Thyroid gland (tissue), 4 donors: ENCODE measurements at regions not wholly inside any gene's neighbourhood (a gene's known extent, or its start where the extent isn't known, plus 50 kb on each side); places are given as distances from the start of the nearest gene placed in this dataset.

Experiments
- CTCF ChIP-seq, 6 experiments: fragments of 200-600 bp in 3 of 6; fragments of 450-650 bp in 3 of 6; sonication (generic) in 3 of 6; IDR thresholded peaks; one replicate each; pipeline ENCODE4 v1.5.1; 2016 to 2019; ENCODE audit warnings: antibody characterized with exemption in 6 of 6, mild to moderate bottlenecking in 2 of 6, inconsistent platforms in 1 of 6, moderate library complexity in 1 of 6
- POLR2A ChIP-seq, 2 donors: fragments of 450-650 bp; IDR thresholded peaks; one replicate each; pipeline ENCODE4 v1.6.1; 2017; ENCODE audit warnings: antibody characterized with exemption in 2 of 2, mild to moderate bottlenecking in 2 of 2, moderate library complexity in 1 of 2

GRCh38 chr16:79395591-79395990 lies 204.9 kb downstream of the MAF start:
- TF ChIP-seq CTCF (IDR thresholded peaks at IDR 0.05) (no peak), POLR2A (IDR thresholded peaks at IDR 0.05) (no peak)
